HG03571 (cell line): ENCODE measurements at regions not wholly inside any gene's neighbourhood (a gene's known extent, or its start where the extent isn't known, plus 50 kb on each side); places are given as distances from the start of the nearest gene placed in this dataset.

Experiments used
- ATAC-seq: cut with Tn5 transposase; IDR thresholded peaks from one replicate; pipeline ENCODE4 v1.9.1; 2021; ENCODE audit not compliant: unreplicated experiment

DNA sequence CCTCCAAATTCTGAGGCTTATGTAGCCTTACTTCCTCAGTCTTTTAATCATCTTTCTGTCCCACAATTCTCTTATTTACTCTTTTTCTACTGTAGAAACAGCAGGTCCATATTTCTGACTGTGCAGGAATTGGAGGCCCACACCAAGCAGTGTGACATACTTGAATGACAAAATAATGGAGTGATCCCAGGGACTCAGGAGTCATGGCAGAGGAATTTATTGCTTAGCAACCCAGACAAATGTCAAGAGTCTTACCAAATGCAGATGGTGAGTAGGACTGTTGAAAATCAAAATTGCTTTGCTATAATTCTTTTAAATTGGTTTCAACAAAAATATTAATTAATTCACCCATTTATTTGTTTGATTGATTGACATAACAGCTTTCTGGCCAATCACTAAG lies 59.9 kb downstream of the HTR1B start:
- no peak for ATAC-seq

DNA sequence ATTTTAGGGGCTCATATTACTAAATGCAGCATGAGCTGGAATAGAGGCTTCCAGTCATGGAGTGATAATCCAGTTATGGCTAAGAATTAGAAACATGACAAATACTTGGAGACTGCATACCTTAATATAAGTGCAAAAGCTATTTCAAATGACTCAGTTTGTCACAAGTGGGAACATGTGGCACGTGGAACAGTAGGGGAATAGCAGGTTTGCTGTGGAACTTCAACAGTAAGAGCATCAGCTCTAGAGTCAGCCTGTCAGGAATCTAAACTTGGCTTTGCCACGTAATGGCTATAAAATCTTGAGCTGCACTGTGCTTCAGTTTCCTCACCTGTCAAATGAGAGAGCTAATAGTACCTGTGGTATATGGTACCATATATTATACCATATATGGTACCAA lies 62.1 kb downstream of the HTR1B start:
- no peak for ATAC-seq

DNA sequence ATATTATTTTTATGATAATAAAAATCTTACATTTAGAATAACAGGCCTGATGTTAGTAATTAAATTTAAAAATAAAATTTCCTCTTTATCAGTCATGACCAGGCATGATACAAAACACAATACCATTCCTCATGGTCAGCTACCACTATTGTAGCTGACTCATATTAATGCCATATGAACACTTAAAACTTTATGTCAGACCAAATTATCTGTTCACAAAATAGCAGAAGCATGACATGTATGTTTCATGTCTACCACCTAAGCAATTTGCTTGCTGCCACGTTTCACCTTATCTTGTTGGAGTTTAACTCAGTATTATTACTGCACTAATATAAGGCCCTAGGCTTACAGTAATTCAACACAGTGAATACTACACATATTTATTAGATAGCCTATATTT lies 65.7 kb downstream of the HTR1B start:
- ATAC-seq = no peak

DNA sequence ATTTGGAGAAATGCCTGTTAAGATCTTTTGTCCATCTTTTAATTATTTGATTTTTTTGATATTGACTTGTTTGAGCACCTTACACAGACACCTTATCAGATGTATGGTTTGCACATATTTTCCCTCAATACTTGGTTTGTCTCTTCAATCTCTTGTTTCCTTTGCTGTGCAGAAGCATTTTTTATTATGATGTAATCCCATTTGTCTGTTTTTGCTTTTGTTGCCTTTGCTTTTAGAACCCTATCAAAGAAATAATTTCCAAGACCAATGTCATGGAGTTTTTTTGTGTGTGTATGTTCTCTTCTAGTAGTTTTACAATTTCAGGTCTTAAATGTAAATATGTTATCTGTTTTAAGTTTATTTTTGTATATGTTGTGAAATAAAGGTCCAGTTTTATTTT lies 73.9 kb downstream of the HTR1B start:
- no peak for ATAC-seq

DNA sequence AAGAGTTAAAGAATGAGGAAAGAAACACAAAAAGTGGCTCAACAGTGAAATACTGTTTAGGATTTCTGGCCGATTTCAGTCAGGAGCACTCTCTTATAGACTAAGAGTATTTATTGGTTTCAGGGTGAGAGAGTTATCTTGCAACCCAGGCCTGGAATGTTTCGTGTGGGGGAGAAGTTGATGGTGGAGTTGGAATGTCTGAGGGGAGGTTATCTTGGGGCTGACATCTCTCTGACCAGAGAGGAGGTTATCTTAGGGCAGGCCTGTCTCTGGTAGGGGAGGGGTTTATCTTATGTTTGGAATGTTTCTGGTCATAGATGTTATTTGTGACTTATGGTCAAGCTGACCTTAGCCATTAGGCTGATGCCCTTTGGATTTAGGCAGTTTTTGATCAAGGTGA lies 80.3 kb downstream of the HTR1B start:
- no peak for ATAC-seq

DNA sequence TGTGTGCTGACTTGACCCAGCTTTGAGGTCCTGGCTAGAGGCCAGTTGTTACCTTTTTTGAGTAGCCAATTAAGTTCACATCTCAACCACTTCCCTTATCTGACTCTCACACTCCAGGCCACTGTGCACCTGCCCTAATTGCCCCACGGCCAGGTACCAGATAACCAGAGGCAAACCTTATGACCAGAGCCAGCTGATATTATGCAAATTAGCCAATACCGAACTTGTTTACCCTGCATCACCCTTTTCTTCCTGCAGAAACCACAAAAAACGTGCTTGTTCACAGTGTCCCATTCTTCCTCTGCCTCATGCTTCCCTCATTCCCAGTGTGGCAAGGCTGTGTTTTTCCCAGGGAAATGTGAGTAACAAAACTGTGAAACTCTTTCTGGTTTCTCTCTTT lies 89.3 kb downstream of the HTR1B start:
- ATAC-seq = no peak

DNA sequence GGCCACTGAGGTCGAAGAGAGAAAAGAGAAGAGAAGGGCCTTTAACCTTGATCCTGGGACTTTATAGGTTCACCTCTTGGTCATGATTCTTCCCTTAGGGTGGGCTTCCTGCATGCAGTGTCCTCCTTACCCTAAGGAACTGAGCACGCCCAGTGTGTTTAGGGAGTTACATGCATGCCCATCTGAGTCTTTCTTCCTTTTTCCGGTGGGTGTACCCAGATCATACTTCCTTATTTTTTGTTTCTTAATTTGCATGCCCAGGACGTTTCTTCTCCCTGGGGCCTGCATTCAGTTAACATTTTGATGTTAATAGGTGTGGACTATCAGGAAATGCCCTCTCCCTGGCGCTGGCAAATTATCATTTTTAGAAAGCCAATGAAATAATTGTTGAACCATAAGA lies 91.5 kb downstream of the HTR1B start:
- no peak for ATAC-seq

DNA sequence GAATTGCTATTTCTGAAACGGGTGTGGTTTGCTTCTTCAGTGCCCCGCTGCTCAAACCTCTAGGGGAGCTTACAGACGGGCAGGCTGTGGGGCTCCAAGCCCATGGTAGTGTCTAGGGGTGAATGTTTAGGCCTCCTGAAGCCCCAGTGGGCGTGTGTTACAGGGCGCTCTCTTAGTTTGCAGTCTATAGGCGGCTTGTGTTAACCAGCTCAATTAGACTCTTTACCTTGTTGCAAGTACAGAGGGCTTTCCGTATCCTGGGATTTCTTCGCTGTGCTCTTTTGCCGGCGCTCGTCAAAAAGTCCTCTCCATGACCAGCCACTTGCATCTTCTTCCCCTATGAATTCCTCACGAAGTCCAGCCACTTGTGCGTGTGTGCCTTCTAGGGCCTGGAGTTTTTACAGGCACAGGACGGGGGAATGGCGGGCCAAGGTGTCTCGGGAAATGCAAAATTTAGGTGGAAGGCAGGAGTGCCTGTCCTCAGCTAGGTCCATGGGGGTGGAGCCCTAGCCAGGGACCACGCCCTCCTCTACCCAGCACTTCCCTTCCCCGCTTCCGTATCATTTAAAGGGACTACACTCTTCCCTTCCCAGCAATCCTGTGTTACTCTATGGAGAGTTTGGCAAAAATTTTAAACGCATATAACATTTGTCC lies 94.5 kb downstream of the HTR1B start:
- no peak for ATAC-seq

DNA sequence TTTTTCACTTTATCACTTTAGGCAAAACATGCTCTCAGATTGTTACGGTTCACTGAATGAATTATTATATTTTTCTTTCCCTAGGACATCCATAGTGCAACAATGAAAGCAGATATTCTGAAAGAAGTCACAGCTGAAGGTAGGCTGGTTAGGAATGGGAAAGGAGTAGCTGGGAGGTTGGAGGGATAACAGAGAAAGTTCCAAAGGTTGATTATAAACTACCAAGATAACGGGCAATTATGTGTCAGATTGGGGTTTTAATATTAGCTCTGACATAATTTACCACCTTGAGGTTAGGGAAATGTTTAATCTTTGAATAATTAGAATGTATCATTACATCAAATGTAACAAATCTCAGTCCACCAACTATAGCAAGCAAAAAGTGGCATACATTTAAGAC lies 96.5 kb downstream of the HTR1B start:
- no peak for ATAC-seq

DNA sequence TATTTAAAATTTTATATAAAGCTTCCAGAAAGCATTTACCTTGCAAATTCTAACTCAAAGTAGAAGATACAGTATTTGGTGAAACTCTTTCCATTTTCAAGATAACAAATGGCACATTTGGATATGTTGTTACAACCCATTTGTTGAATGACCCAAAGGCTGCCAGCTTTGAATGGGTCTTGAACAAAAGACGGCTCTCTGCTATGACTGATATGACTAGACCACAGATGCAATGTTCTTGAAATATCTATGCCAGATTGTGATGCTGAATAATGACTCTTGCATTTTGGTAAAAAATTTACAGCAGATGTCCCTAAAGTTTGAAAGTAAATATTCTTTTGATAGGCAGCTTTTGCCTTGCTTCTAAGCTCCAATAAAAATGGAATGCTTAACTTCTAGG lies 99.6 kb downstream of the HTR1B start:
- no peak for ATAC-seq

DNA sequence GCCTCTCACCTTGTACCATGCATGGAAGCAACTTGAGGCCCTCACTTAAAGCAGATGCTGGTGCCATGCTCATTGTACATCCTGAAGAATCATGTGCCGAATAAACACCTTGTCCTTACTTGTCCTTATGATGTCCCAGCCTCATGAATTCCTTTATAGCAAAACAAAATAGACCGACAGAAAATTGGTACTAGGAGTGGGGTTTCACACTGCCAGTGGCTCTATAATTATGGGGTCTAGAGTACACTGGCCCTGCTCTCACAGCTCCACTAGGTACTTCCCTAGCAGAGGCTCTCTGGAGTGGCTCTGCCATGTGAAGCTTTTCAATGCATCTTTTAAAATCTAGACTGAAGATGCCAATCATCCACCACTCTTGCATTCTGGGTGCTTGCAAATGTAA lies 101.2 kb downstream of the HTR1B start:
- ATAC-seq = no peak

DNA sequence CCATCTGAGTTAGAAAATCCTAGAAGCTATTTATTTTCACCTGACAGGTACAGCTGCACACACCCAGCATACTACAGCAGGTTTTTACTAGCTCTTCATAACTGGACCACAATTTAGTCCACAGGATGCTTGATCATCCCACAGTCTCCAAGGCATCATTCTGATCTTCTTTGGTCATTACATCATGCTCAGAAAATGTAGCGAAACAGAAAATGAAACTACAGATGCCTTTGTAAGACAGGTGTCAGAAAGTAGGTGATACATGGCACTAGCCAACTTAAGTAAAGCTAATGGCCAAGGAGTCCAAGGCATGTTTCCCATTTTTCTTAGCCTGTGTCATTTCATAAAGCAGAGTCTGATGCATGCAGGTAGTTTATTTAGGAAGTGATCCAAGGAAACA lies 102.3 kb downstream of the HTR1B start:
- no peak for ATAC-seq

DNA sequence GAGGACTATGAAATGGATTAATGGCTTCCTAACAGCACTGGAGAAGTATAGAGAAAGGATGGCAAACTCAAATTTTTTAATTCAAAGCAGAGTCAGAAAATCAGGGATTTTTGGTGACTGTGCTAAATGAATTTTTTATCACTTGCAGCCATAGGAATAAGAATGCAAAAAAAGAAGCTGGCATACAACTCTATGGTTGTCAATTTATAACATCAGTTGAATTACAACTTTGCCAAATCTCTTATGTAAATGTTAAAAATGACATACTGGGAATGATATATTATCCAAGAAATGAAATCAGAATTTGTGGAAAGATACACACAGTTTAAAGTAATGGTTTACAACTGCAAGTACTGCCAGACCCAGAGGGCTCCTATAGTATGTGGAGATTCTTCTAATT lies 106.5 kb downstream of the HTR1B start:
- no peak for ATAC-seq

DNA sequence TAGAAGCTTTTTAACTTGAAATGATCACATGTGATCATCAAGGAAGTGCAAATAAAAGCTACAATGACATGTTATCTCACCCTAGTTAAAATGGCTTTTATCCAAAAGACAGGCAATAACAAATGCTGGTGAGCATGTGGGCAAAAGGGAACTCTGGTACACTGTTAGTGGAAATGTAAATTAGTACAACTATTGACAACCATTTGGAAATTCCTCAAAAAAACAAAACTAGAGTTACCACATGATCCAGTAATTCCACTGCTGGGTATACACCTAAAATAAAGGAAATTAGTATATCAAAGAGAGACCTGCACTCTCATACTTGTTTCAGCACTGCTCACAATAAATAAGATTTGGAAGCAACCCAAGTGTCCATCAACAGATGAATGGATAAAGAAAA lies 108.7 kb downstream of the HTR1B start:
- ATAC-seq = no peak

DNA sequence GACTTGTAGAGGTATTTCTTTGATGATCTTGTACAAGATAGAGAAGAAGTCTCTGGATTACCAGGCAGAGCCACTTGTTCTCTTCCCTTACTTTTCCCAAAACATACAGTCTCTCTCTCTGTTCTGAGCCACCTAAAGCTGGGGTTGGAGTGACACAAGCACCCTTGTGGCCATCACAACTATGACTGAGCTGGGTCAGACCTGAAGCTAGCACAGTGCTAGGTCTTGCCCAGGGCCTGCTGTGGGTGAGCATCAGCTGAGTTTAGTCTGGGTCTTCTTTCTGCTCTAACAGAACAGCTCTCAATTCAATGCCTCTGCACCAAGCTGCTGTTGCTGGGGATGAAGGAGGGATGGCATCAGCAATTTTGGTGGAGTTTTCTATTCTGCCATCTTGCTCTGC lies 110.2 kb downstream of the HTR1B start:
- no peak for ATAC-seq

DNA sequence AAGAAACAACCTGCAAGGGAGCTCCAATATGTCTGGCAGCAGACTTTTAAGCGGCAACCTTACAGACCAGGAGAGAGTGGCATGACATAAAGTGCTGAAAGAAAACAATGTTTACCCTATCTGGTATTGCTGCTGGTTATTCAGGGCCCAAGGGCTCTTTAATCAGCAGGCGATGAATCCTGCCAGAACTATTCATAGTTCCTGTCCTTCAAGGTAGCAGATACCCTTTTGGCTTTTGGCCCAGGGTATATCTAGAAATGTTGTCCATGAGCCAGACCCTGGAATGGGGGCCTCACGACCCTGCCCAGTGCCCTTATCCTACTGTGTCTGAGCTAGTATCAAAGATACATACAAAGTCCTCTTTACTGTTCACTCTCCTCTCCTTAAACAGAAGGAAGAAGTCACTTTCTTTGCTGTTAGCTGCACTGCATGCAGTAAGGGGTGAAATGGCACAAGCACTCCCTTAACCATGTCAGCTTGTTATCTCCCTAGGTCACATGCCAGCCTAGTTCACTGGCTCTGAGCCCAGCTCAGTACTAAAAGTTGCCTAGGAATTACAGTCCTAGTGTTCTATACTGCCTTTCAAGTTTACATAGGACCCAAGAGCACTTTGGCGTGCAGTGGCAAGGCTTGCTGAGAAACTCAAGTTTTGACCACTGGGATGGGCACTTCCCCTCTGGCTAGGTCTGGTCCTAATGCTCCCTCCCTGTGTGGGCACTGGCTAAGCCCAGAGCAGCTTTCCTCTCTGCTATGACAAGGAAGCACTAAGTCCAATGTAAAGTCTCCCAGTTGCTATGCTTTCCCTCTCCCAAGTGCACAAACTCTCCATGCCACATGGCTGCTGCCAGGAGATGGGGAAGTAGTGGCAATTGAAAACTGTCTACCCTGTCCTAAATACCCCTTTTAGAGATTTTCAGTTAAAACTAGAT lies 122.0 kb downstream of the HTR1B start:
- ATAC-seq = no peak

DNA sequence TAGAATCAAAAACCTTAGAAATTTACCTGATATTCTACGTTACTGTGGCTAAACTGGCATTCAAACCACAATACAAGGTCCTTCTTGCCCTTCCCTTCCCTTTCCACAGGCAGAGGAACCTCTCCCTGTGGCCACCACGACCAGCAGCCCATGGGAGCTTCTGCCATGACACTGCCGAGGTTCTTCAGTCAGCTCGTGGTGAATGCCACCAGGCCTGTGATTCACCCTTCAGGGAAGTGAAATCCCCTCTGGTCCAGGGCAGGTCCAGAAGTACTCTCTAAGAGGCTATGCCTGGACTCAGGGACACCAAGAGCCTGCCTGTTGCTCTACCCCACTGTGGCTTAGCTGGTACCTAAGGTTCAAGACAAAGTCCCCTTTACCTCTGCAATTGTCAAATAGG lies 123.0 kb downstream of the HTR1B start:
- ATAC-seq = no peak

DNA sequence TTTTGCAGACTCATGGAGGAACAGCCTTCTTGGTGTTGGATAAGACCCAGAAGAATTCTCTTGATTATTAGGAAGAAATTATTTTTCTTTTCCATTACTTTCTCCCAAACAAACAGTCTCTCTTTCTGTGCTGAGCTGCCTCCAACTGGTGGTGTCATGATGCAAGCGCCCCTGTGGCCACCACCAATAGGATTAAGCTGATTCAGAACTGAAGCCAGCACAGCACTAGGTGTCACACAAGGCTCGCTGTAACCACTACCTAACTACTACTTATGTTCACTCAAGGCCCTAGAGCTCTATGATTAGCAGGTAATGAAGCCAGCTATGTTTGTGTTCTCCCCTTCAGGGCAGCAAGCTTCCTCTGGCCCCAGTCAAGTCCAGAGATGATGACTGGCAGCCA lies 123.4 kb downstream of the HTR1B start:
- ATAC-seq = no peak

DNA sequence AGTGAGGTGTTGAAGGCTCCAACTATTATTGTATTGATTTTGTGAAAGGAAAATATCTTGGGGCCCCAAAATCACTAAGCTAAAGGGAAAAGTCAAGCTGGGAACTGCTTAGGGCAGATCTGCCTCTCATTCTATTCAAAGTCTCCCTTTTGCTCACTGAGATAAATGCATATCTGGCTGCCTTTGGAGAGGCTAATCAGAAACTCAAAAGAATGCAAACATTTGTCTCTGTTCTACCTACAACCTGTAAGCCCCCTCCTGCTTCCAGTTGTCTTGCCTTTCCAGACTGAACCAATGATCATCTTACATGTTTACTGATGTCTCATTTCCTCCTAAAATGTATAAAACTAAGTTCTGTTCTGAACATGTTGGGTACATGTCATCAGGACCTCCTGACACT lies 125.9 kb downstream of the HTR1B start:
- no peak for ATAC-seq

DNA sequence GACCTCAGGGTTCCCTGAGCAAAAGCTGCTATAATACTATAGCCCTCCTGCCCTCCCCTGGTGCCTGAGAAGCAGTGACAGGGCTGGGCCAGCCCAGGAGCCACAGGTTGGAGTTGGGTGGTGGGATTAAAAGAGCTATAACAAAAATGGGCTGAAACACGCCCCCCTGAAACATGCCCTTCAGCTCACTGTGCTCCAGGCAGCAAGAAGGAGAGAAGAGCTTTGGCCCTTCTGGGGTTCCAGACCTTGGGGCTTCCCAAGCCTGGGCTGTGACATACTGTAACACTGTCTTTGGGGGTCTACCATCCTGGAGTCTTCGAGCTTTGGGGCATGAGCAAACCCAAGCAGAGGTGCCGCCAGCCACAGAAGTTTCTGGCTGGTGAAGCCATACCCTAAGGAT lies 129.2 kb downstream of the HTR1B start:
- no peak for ATAC-seq

DNA sequence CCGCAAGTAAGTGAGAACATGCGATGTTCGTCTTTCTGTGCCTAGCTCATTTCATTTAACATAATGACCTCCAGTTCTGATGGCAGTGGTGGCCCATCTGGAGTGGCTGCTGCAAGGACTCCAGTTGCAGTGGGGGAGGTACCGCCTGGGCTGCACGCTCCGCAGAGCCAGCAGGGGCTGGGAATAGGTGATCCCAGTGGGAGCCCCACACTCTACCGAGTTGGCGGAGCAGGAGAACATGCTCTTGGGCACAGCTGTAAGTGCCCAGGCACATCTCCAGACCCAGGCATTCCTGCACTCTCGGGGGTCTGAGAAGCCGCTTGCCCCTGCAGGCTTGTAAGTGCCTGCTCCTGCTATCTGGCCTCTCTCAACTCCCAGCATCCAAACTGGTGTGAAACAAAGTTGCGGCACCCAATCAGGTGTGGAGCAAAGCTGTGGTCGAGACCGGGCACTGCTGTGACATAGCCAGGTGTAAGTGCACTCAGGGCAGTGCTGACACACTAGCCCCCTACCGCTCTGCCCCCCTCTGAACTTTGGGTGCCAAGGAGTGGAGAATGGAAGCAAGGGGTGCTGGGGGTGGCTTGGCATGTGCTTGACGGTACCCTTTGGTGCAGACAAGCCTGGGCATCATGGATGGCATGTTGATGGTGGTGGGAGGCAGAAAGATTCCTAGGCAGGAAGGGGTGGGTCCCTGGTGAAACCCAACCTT lies 130.2 kb downstream of the HTR1B start:
- no peak for ATAC-seq

DNA sequence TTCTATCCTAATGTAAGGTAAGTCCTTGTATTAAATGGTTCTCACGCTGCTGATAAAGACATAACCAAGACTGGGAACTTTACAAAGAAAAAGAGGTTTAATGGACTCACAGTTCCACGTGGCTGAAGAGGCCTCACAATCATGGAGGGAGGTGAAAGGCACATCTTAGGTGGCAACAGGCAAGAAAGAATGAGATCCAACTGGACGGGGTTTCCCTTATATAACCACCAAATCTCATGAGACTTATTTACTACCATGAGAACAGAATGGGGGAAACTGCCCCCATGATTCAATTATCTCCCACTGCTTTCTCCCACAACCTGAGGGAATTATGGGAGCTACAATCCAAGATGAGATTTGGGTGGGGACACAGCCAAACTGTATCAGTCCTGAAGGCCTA lies 136.6 kb downstream of the HTR1B start:
- ATAC-seq = no peak
